HG02588 (cell line): ENCODE measurements at regions not wholly inside any gene's neighbourhood (a gene's known extent, or its start where the extent isn't known, plus 50 kb on each side); places are given as distances from the start of the nearest gene placed in this dataset.

ENCODE experiments used
- ATAC-seq: cut with Tn5 transposase; IDR thresholded peaks from one replicate; pipeline ENCODE4 v1.9.1; 2021; ENCODE audit warnings: mild to moderate bottlenecking, moderate library complexity; ENCODE audit not compliant: unreplicated experiment

GRCh38 chr2:39609917-39610316 lies 55.8 kb upstream of the TMEM178A start:
- no peak for ATAC-seq

- ATAC-seq: no peak
Observed at GRCh38 chr2:39615675-39616074, 50.0 kb upstream of the TMEM178A start.
